Transverse colon (tissue), 4 donors: ENCODE measurements at regions not wholly inside any gene's neighbourhood (a gene's known extent, or its start where the extent isn't known, plus 50 kb on each side); places are given as distances from the start of the nearest gene placed in this dataset.

Source experiments
- POLR2AphosphoS5 ChIP-seq, 3 donors: sonication (generic); formaldehyde crosslinking; IDR thresholded peaks; one replicate each; pipeline ENCODE4 v1.6.1; 2016; ENCODE audit warnings: antibody characterized with exemption in 3 of 3
- TF ChIP-seq, protein P1 (sequence below), 5 experiments: fragments of 200-600 bp in 3 of 5; fragments of 450-650 bp in 2 of 5; sonication (generic) in 3 of 5; IDR thresholded peaks; 1 replicate in 2 of 5; 2 replicates in 3 of 5; pipeline ENCODE4 v1.5.1; 2016 to 2017; ENCODE audit warnings: antibody characterized with exemption in 5 of 5, inconsistent platforms in 3 of 5, mild to moderate bottlenecking in 2 of 5, moderate library complexity in 1 of 5

DNA sequence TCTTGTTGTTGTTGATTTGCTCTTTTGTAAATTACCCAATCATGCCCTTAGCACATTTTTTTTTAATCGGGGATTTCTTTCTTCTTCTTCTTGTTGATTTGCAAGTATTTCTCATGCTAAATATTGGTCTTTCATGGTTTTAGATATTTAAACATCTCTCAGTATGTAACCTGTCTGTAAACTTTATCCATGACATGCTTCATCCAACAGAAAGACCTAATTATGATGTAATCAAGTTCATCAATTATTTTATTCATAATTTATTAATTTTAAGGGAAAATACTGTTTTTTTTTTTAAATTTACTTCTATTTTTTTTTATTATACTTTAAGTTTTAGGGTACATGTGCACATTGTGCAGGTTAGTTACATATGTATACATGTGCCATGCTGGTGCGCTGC, 69.8 kb downstream of the TNFSF18 start:
- TF ChIP-seq POLR2AphosphoS5 (IDR thresholded peaks at IDR 0.05), result no peak
- TF ChIP-seq, protein P1, sequence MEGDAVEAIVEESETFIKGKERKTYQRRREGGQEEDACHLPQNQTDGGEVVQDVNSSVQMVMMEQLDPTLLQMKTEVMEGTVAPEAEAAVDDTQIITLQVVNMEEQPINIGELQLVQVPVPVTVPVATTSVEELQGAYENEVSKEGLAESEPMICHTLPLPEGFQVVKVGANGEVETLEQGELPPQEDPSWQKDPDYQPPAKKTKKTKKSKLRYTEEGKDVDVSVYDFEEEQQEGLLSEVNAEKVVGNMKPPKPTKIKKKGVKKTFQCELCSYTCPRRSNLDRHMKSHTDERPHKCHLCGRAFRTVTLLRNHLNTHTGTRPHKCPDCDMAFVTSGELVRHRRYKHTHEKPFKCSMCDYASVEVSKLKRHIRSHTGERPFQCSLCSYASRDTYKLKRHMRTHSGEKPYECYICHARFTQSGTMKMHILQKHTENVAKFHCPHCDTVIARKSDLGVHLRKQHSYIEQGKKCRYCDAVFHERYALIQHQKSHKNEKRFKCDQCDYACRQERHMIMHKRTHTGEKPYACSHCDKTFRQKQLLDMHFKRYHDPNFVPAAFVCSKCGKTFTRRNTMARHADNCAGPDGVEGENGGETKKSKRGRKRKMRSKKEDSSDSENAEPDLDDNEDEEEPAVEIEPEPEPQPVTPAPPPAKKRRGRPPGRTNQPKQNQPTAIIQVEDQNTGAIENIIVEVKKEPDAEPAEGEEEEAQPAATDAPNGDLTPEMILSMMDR (IDR thresholded peaks at IDR 0.05), result no peak
